IMR-90 (cell line): ENCODE measurements at regions not wholly inside any gene's neighbourhood (a gene's known extent, or its start where the extent isn't known, plus 50 kb on each side); places are given as distances from the start of the nearest gene placed in this dataset.

Experiments
- ATAC-seq: fragments of 200-7000 bp; cut with Tn5 transposase; 2 replicates; pipeline ENCODE4 v1.9.1; 2020; ENCODE audit warnings: low read depth, mild to moderate bottlenecking, moderate library complexity
- BruUV-seq: library from RNA; stranded (reverse); fragments of 400-500 nt; replicated peaks from 2 replicates; lab custom pipeline; 2021; lab: Mats Ljungman, UMichigan
- CTCF ChIA-PET: fragments of 300-600 bp; formaldehyde crosslinking; extraction: SDS; loops from one replicate; lab custom pipeline; 2021; ENCODE audit warnings: antibody characterized with exemption; lab: Yijun Ruan, JAX
- POLR2A ChIA-PET: fragments of 300-600 bp; sonication (Branson Sonifier 250); formaldehyde crosslinking; loops from one replicate; lab custom pipeline; 2022; ENCODE audit warnings: antibody characterized with exemption; ENCODE audit not compliant: unreplicated experiment; lab: Charles Lee
- DNase-seq: peaks from one replicate; pipeline ENCODE4 v3.0.0; 2013
- H2AFZ ChIP-seq: replicated peaks from 2 replicates; pipeline ENCODE3; 2013; ENCODE audit warnings: low read length, mild to moderate bottlenecking; ENCODE audit not compliant: poor library complexity
- H2AK5ac ChIP-seq: 2 replicates; pipeline ENCODE4 v1.6.1; 2013; ENCODE audit warnings: low read depth, low read length, inconsistent platforms
- H2AK9ac ChIP-seq: replicated peaks from 2 replicates; pipeline ENCODE3; 2013; ENCODE audit warnings: mild to moderate bottlenecking, low read depth, low read length, moderate library complexity; ENCODE audit not compliant: poor library complexity
- H2BK120ac ChIP-seq: 2 replicates; pipeline ENCODE4 v1.6.1; 2013; ENCODE audit warnings: low read depth, low read length, inconsistent platforms
- H2BK15ac ChIP-seq: 3 replicates; pipeline ENCODE4 v1.6.1; 2013; ENCODE audit warnings: low read depth, low read length, inconsistent platforms
- H2BK20ac ChIP-seq: 2 replicates; pipeline ENCODE4 v1.6.1; 2013; ENCODE audit warnings: low read depth, mild to moderate bottlenecking, inconsistent platforms, low read length, moderate library complexity
- H2BK5ac ChIP-seq: 2 replicates; pipeline ENCODE4 v1.6.1; 2013; ENCODE audit warnings: mild to moderate bottlenecking, low read depth, low read length, inconsistent platforms; ENCODE audit not compliant: poor library complexity, severe bottlenecking
- H3K14ac ChIP-seq: replicated peaks from 2 replicates; pipeline ENCODE4 v1.6.1; 2013; ENCODE audit warnings: low read depth, low read length, inconsistent platforms
- H3K18ac ChIP-seq: 2 replicates; pipeline ENCODE4 v1.6.1; 2013; ENCODE audit warnings: low read depth, low read length, control low read depth
- H3K23ac ChIP-seq: 2 replicates; pipeline ENCODE4 v1.6.1; 2013; ENCODE audit warnings: low read depth, low read length, inconsistent platforms
- H3K27ac ChIP-seq: 2 replicates; pipeline ENCODE4 v1.5.1; 2013; ENCODE audit warnings: mild to moderate bottlenecking, control low read depth, low read length; ENCODE audit not compliant: insufficient read depth
- H3K27me3 ChIP-seq: 2 replicates; pipeline ENCODE4 v1.6.1; 2013; ENCODE audit warnings: low read length; ENCODE audit not compliant: control insufficient read depth, insufficient read depth
- H3K36me3 ChIP-seq: 2 replicates; pipeline ENCODE4 v1.6.1; 2013; ENCODE audit warnings: low read length, mixed read lengths; ENCODE audit not compliant: control insufficient read depth, insufficient read depth
- H3K4ac ChIP-seq: 2 replicates; pipeline ENCODE4 v1.6.1; 2013; ENCODE audit warnings: low read depth, low read length, inconsistent platforms
- H3K4me1 ChIP-seq: 2 replicates; pipeline ENCODE4 v1.6.1; 2013; ENCODE audit warnings: low read length, mixed read lengths; ENCODE audit not compliant: control insufficient read depth, insufficient read depth
- H3K4me2 ChIP-seq: 2 replicates; pipeline ENCODE4 v1.6.1; 2013; ENCODE audit warnings: low read depth, mild to moderate bottlenecking, control low read depth, low read length, moderate library complexity
- H3K4me3 ChIP-seq: 2 replicates; pipeline ENCODE4 v1.5.1; 2013; ENCODE audit warnings: low read depth, mild to moderate bottlenecking, control low read depth, low read length, moderate library complexity; ENCODE audit not compliant: insufficient read depth
- H3K56ac ChIP-seq: 2 replicates; pipeline ENCODE4 v1.6.1; 2013; ENCODE audit warnings: low read length, inconsistent platforms; ENCODE audit not compliant: insufficient read depth; ENCODE audit errors: extremely low read depth
- H3K79me1 ChIP-seq, 2 experiments: 2 replicates each; pipeline ENCODE4 v1.6.1; 2013; ENCODE audit warnings: low read length in 2 of 2, inconsistent platforms in 1 of 2, low read depth in 1 of 2
- H3K9ac ChIP-seq: 2 replicates; pipeline ENCODE4 v1.6.1; 2013; ENCODE audit warnings: low read depth, low read length, control low read depth
- H3K9me1 ChIP-seq: 2 replicates; pipeline ENCODE4 v1.6.1; 2013; ENCODE audit warnings: low read length, inconsistent platforms; ENCODE audit not compliant: insufficient read depth
- H3K9me3 ChIP-seq: 2 replicates; pipeline ENCODE4 v1.6.1; 2013; ENCODE audit warnings: low read length; ENCODE audit not compliant: control insufficient read depth, insufficient read depth
- H4K20me1 ChIP-seq: 2 replicates; pipeline ENCODE4 v1.6.1; 2013; ENCODE audit warnings: low read length, inconsistent platforms; ENCODE audit not compliant: insufficient read depth
- H4K5ac ChIP-seq: 2 replicates; pipeline ENCODE4 v1.6.1; 2013; ENCODE audit warnings: mild to moderate bottlenecking, low read depth, low read length, control low read depth
- H4K8ac ChIP-seq, 2 experiments: 2 replicates each; pipeline ENCODE4 v1.6.1; 2013; ENCODE audit warnings: low read depth in 2 of 2, low read length in 2 of 2, control low read depth in 1 of 2, inconsistent platforms in 1 of 2
- H4K91ac ChIP-seq: 2 replicates; pipeline ENCODE4 v1.6.1; 2013; ENCODE audit warnings: low read depth, low read length, inconsistent platforms; ENCODE audit not compliant: insufficient read depth
- CEBPB ChIP-seq: IDR thresholded peaks from 2 replicates; pipeline ENCODE4 v1.6.1; 2012; ENCODE audit warnings: low read depth, low read length, improper control_type of control experiment
- MAFK ChIP-seq: IDR thresholded peaks from 2 replicates; pipeline ENCODE4 v1.6.1; 2012; ENCODE audit warnings: low read depth, low read length, improper control_type of control experiment
- POLR2A ChIP-seq: IDR thresholded peaks from 2 replicates; pipeline ENCODE4 v1.6.1; 2012; ENCODE audit warnings: mild to moderate bottlenecking, low read depth, low read length
- RCOR1 ChIP-seq: IDR thresholded peaks from 2 replicates; pipeline ENCODE4 v1.6.1; 2012; ENCODE audit warnings: mild to moderate bottlenecking, low read length, improper control_type of control experiment; ENCODE audit not compliant: insufficient replicate concordance
- WGBS, 2 experiments: methylation state at CpG; one replicate each; pipeline versions ENCODE4 v1.1.5 to v1.1.7; 2013; ENCODE audit warnings: missing lambda C conversion rate in 2 of 2; ENCODE audit not compliant: insufficient read length in 1 of 2; ENCODE audit errors: extremely low coverage in 2 of 2; 5-methylcytosine and 5-hydroxymethylcytosine counted together
- dilution Hi-C: fragments of 300-500 bp; cut with HindIII; formaldehyde crosslinking; loops from one replicate; pipeline ENCODE4 v1.14.3; 2018; ENCODE audit warnings: low sequenced_read_pairs; ENCODE audit not compliant: unreplicated experiment
- in situ Hi-C: fragments of 300-500 bp; cut with MboI; formaldehyde crosslinking; loops from 3 replicates; pipeline ENCODE4 v1.14.3; 2019; ENCODE audit warnings: low sequenced_read_pairs, inconsistent platforms, mixed read lengths
- intact Hi-C: fragments of 100-400 bp; cut with micrococcal nuclease; formaldehyde crosslinking; loops from 2 replicates; pipeline ENCODE4 v1.10.0; 2022
- TF ChIP-seq, protein P1 (sequence below): fragments of 150-350 bp; IDR thresholded peaks from 2 replicates; pipeline ENCODE4 v1.6.1; 2017; ENCODE audit warnings: mild to moderate bottlenecking, antibody characterized with exemption, low read length, low read depth
- TF ChIP-seq, protein P2 (sequence below): fragments of 150-350 bp; IDR thresholded peaks from 2 replicates; pipeline ENCODE4 v1.6.1; 2016; ENCODE audit warnings: low read depth, mild to moderate bottlenecking, low read length, moderate library complexity, borderline replicate concordance

GRCh38 chr2:194559523-194559922, 1097.5 kb upstream of the SLC39A10 start:
- peaks cover 10% of the 10 kb centered on the region for H3K9me3 ChIP-seq
- ChIA-PET POLR2A (no interaction called here), CTCF (no interaction called here)
- TF ChIP-seq RCOR1 (no peak), MAFK (no peak), POLR2A (no peak), CEBPB (no peak)
- TF ChIP-seq, protein P1, sequence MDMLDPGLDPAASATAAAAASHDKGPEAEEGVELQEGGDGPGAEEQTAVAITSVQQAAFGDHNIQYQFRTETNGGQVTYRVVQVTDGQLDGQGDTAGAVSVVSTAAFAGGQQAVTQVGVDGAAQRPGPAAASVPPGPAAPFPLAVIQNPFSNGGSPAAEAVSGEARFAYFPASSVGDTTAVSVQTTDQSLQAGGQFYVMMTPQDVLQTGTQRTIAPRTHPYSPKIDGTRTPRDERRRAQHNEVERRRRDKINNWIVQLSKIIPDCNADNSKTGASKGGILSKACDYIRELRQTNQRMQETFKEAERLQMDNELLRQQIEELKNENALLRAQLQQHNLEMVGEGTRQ: no peak
- TF ChIP-seq, protein P2, sequence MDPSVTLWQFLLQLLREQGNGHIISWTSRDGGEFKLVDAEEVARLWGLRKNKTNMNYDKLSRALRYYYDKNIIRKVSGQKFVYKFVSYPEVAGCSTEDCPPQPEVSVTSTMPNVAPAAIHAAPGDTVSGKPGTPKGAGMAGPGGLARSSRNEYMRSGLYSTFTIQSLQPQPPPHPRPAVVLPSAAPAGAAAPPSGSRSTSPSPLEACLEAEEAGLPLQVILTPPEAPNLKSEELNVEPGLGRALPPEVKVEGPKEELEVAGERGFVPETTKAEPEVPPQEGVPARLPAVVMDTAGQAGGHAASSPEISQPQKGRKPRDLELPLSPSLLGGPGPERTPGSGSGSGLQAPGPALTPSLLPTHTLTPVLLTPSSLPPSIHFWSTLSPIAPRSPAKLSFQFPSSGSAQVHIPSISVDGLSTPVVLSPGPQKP: no peak
- no peak overlapping the region for H2BK5ac ChIP-seq
- WGBS, 2 experiments: 40% methylated on average over 1 of the region's 5 CpGs; no CpG with 5 or more reads in 1 of the 2 experiments
- H3K36me3 ChIP-seq: no peaks in the 10 kb centered on the region
- no peak overlapping the region for H4K5ac ChIP-seq
- intact Hi-C loops: no loop called here
- no peak overlapping the region for H2AK9ac ChIP-seq
- no peak overlapping the region for H3K27ac ChIP-seq
- DNase-seq (no peak), ATAC-seq (no peak)
- H3K14ac ChIP-seq: no peak overlapping the region
- H2BK120ac ChIP-seq: no peak overlapping the region
- no peaks in the 10 kb centered on the region for H4K20me1 ChIP-seq
- H3K4ac ChIP-seq: no peak overlapping the region
- no peak overlapping the region for H3K4me3 ChIP-seq
- H2BK20ac ChIP-seq: no peak overlapping the region
- no peak overlapping the region for H3K9ac ChIP-seq
- H3K18ac ChIP-seq: no peak overlapping the region
- H2BK15ac ChIP-seq: no peak overlapping the region
- dilution Hi-C loops: no loop called here
- no peaks in the 10 kb centered on the region for H3K79me1 ChIP-seq
- in situ Hi-C loops: no loop called here
- no peaks in the 10 kb centered on the region for H3K27me3 ChIP-seq
- no peak overlapping the region for H4K91ac ChIP-seq
- no peaks in the 10 kb centered on the region for H3K9me1 ChIP-seq
- no peak overlapping the region for H2AFZ ChIP-seq
- no peak overlapping the region for H2AK5ac ChIP-seq
- H4K8ac ChIP-seq: no peak overlapping the region
- no TSS peak for BruUV-seq
- H3K56ac ChIP-seq: no peak overlapping the region
- H3K4me2 ChIP-seq: no peak overlapping the region
- H3K4me1 ChIP-seq: no peaks in the 10 kb centered on the region
- no peak overlapping the region for H3K23ac ChIP-seq
